NOMO-1 (cell line): ENCODE measurements at regions not wholly inside any gene's neighbourhood (a gene's known extent, or its start where the extent isn't known, plus 50 kb on each side); places are given as distances from the start of the nearest gene placed in this dataset.
"Not testable (repeated sequence)": the region's sequence is repeated elsewhere in the genome, so short reads cannot be mapped to it uniquely, and the experiment has no call there.

Experiments
- DNase-seq, 2 experiments: peaks; one replicate each; lab custom pipeline; 2025; ENCODE audit not compliant: unreplicated experiment in 2 of 2; lab: John Stamatoyannopoulos, UW

DNA sequence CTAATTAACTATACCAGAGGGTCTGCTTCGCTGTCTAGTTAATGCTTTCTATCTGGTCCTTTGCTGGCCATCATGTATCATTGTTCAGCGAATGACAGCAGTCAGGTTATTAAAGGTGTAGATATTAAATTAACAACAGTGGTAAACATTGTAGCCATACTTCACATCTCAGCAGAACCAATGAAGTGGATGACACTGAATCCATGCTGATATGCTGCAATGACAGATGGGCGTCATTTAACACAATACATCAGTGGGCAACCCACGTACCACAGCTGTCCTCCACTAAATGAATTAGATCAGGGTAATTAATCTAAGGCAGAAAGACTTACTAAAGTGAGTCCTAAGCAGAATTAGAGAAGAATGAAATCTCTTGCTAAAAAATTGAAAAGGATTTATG lies 767.2 kb downstream of the NXPH1 start:
- DNase-seq, result no peak

GRCh38 chr7:9201928-9202327 lies 768.5 kb downstream of the NXPH1 start:
- no peak for DNase-seq

DNA sequence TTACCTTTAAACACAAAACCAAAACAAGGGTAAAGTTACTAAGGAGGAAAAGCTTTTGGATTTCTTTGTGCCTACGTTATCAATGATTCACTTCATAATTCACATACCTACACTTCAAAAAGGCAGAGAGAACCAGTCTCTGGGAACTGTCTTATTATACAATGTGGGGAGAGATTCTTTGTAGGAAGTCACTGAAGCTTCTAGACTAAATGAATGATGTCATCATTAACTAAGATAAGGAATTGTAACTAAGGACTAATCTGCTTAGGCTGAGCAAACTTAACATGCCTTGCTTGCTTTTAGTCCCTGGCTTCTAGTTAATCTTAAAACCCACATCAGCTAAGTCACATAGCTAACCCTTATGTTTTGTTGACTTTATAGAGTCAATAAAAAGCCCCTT lies 771.2 kb downstream of the NXPH1 start:
- no peak for DNase-seq

DNA sequence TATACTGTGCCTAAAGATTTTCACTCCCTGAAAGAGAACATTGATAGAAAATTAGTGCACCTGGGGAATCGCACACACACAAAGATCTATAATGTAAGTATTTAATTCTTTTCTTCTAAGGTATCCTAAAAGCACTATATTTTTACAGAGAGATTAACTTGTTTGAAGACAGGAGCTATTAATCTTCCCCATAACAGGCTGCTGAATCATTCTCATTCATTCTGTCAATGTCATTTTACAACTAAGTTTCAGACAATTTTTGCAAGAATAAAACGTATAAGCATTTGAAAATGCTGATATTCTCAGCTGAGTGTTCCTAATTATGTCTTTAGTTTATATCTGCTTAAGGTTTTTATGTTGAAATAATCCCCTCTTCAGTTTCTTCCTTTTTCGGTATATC lies 776.7 kb downstream of the NXPH1 start:
- no peak for DNase-seq

- no peak for DNase-seq
Observed at GRCh38 chr7:9217204-9217603, 783.8 kb downstream of the NXPH1 start.

- no peak for DNase-seq
Observed at GRCh38 chr7:9226500-9226899, 793.1 kb downstream of the NXPH1 start.

DNA sequence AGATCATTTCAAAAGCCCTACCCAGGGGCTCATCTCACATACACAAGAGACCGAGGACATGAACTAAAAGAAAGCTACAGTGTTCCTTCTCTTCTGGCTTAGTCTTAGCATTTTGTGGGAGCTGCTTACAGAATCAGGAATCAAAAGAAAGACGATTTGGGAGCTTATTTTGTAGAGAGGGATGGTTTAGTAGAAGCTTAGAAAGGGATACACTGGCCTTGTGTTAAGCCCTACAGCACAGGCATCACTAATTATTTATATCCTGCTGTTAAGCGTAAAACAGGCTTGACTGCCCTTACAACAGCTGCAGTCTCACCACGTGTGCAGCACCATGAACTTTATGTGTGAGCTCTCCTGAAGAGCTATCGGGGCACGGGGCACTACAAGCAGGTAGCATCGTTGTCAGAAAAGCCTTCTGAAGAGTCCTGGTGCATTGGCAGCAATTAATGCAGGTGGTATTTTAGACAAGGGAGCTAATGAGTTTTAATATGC lies 798.3 kb downstream of the NXPH1 start:
- DNase-seq, result no peak

DNA sequence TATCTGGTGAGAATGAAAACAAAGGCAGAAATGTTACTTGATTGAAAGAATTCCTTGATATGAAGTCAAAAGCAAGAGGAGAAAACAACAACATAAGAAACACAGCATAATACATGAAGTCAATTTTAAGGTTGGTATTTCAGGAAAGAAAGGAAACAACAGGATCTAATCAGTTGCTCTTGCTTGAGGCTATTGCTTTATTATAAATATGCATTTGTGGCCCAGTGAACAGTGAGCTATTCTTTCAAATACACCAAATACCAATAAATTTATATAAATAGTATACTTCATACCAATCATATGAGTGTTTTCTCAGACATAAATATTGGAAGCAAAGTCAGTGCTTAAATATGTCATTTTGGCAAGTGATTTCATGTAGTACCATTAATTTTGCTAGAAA lies 806.6 kb downstream of the NXPH1 start:
- no peak for DNase-seq

DNA sequence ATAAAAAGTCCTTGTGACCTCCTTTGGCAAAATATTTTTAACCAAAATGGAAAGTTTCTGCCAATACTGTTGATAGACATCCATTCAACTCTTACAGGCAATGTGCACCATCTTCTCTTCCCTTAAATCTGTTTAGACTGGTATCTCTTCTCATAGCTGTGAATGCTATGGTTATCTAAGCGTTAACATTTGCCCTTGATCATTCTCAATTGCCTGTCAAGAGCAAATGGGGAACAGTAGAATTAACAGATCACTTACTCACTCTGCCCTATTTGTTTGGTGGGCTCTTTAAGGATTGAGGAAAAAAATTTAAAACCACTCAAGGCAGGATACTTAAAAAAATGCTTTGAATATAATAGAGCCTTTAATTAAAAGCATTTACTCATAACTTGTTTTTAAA lies 808.4 kb downstream of the NXPH1 start:
- DNase-seq, result no peak

DNA sequence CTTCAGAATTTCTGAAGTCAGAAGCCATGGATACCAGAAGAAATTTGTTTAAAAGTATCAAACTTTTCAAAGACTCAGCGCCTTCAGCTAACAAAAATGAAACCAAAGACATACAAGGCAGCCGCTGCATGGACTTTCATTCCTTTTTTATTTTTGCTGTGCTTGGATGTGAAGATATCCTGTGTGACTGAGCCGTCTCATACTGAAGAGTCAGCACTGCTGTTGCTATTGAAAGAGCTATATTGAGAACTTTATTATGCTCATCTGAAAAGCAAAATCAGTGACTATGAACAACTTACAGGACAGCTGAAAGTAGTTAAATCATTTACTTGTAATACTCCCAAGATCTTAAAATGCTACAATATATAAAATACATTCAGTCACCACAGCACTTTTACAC lies 809.2 kb downstream of the NXPH1 start:
- DNase-seq, result no peak

GRCh38 chr7:9250876-9251275 lies 817.5 kb downstream of the NXPH1 start:
- DNase-seq, result no peak

GRCh38 chr7:9264395-9264794 lies 831.0 kb downstream of the NXPH1 start:
- DNase-seq, result no peak

DNA sequence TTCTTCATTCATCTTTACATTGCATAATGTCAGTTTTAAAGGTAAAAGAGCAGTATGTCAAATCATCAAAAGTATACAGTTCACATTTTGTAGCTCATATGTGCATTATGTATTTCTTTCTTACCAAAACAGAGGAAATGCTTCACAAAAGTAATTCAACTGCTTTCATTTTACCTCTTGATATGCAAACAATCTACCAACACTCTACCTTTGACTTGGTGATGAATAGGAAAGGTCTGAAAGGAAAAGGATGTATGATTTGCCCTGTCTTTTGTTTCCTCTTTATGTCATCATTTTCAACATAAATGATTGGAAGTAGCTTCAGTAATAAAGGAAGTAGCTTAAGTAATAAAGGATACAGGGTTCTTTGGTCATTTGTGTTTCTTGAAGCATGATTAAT lies 846.7 kb downstream of the NXPH1 start:
- no peak for DNase-seq

GRCh38 chr7:9283246-9283645 lies 849.8 kb downstream of the NXPH1 start:
- no peak for DNase-seq

DNA sequence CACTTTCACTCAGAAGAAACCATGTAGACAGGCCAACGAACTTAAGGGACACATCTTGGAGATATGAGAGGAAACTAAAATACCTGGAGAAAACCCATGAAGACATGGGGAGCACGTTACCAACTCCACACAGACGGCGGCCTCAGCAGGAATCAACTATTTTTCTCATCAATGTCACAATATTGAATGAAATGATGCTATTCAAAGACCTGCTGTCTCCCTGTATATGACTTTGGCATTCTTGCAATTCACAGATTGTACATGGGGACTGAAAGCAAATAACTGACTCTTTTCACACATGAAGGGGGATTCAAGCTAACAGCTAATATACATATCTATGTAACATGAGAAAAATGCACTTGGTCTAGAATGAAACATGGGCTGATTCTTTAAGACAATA lies 869.0 kb downstream of the NXPH1 start:
- no peak for DNase-seq

DNA sequence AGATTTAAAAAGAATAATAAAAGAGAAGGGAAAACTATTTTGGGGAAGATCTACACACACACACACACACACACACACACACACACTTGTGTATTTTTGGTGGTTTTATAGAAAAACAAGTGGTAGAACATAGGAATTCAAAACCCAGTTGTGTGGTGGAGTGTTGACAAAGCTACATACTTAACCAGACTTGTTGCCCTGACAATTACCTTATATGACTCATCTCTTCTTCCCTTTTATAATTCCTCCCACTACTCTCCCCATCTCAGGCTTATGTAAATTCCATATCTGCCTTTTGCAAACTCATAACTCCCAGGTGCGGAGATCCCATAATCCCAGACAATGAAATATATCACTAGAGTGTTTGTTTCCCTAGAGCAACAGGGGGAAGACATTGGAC lies 873.7 kb downstream of the NXPH1 start:
- DNase-seq, result no peak

DNA sequence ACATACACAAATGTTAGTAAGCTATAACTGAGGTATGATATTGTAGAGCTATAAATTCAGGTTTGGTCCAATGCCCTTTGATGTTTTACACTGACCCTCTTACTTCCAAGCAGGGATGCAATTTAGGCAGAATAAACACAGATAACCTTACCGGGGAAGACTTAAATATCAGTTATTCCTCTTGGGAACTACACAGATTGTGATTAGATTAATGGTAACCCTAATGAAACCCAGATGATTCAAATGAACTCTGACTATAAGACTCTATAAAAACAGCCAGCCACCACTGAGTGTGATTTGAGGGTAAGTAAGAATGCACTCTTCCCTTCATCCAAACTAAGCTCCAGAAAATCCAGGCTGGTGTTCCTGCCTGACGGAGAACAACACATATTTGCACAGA lies 891.1 kb downstream of the NXPH1 start:
- no peak for DNase-seq

GRCh38 chr7:9328296-9328695 lies 894.9 kb downstream of the NXPH1 start:
- no peak for DNase-seq

DNA sequence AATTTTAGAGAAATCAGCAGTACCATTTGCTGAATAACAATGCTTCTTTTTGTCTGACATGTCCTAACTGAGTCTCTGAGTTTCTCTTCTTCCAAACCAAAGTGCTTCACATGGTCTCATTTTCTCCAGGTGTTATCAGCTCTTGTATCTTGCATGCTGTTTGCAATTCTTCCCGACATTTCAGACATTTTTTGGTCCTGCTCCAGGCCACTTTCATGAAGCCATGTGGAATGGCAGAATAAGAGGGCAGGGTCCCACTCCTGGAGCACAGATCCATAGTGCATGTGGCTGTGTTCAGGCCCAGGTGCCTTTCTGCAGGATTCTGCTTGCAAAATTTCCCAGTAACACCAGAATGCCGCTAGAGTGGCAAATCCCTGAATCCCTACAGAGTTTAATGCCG lies 916.2 kb downstream of the NXPH1 start:
- no peak for DNase-seq

DNA sequence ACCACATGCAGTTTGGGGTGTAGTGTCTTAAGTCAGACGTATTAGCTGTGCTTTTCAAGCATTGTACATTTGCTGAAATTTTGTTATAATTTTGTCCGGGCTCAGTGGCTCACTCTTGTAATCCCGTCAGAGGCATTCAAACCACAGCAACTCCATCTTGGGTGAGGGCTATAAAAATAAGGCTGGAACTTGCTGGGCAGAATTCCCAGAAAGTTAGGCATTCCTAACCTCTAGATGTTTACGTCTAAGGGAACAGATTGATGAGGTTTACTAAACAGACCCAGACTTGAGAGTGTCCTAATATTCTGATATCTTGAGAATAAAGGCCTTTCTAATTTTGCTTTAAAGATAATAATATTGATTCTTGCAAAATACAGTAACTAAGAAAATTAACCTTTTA lies 957.8 kb downstream of the NXPH1 start:
- DNase-seq, result no peak

DNA sequence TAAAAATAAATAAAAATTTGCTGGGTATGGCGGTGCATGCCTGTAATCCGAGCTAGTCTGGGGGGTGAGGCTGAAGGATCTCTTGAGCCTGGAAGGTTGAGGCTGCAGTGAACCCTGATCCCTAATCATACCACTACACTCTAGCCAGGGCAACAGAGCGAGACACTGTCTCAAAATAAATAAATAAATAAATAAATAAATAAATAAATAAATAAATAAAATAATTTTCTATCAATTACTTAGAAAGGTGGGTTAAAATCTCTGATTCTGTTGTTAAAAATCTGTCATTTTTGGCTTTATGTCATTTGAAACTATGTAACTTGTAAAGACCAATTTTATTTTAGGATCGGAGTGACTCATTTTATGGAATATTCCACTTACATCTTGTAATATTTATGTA lies 958.6 kb downstream of the NXPH1 start:
- no peak for DNase-seq

- not testable (repeated sequence) for DNase-seq
Observed at GRCh38 chr7:9404386-9404785, 971.0 kb downstream of the NXPH1 start.

DNA sequence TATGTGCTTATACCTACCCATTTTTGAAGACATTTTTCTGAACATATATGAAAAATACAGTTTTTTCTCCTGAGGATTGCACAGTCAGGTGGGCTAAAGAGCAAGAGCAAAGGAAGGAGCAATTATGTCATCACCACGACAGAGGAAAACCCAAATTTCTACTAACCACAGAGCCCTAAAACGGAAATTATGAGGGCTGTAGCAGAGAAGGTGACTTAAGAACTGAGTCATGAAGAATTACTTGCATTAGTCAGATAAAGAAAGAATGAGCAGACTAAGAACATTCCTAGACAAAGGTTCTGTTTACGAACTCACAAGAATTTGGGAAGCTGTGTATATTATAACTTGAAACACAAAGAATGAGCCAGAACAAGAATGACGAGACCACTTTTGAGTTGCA lies 974.4 kb downstream of the NXPH1 start:
- DNase-seq, result no peak

DNA sequence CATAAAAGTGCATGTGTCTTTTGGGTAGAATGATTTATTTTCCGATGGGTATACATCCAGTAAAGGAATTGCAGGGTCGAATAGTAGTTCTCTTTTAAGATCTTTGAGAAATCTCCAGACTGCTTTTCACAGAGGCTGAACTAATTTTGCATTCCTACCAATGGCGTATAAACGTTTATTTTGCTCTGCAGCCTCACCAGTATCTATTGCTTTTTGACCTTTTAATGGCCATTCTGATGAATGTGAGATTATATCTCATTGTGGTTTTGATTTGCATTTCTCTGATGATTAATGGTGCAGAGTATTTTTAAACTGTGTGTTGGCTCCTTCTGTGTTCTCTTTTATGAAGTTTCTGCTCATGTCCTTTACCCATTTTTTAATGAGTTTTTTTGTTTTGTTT lies 1020.1 kb downstream of the NXPH1 start:
- DNase-seq, result no peak
